Motor neuron (in vitro differentiated cells): ENCODE measurements at regions not wholly inside any gene's neighbourhood (a gene's known extent, or its start where the extent isn't known, plus 50 kb on each side); places are given as distances from the start of the nearest gene placed in this dataset.
A peak's percentile ranks its signal among the peaks of the same experiment; 100 is the strongest.

Experiments
- ATAC-seq, 8 experiments: fragments of 200-7000 bp; cut with Tn5 transposase; replicated peaks in 6 of 8; 2 replicates each; pipeline ENCODE4 v1.8.0; 2021; ENCODE audit warnings: mild to moderate bottlenecking in 8 of 8, moderate library complexity in 8 of 8
- H3K27ac ChIP-seq, 2 donors: fragments of 250-450 bp; sonication (Bioruptor Pico); 2 replicates each; pipeline ENCODE4 v1.9.0; 2021; ENCODE audit warnings: antibody characterized with exemption in 2 of 2, mild to moderate bottlenecking in 2 of 2, moderate library complexity in 1 of 2
- H3K4me1 ChIP-seq, 2 donors: fragments of 250-450 bp; sonication (Bioruptor Pico); replicated peaks in 1 of 2; 2 replicates each; pipeline ENCODE4 v1.6.1; 2021; ENCODE audit warnings: antibody characterized with exemption in 2 of 2, mild to moderate bottlenecking in 2 of 2, moderate library complexity in 1 of 2
- H3K4me3 ChIP-seq, 5 donors: fragments of 250-450 bp; sonication (Bioruptor Pico); 2 replicates each; pipeline ENCODE4 v1.9.0; 2021; ENCODE audit warnings: antibody characterized with exemption in 5 of 5, mild to moderate bottlenecking in 5 of 5, moderate library complexity in 4 of 5
- WGBS, 10 experiments: fragments of 450-650 bp; shearing (Covaris generic); methylation state at CpG; one replicate each; pipeline ENCODE4 v1.0.0; 2022; 5-methylcytosine and 5-hydroxymethylcytosine counted together
- in situ Hi-C, 9 experiments: fragments of 400-800 bp; cut with MboI; loops; one replicate each; pipeline ENCODE4 v1.15.0; 2021; ENCODE audit warnings: low sequenced_read_pairs in 9 of 9, low pct_unique_long_range_greater_than_20kb in 2 of 9; ENCODE audit not compliant: unreplicated experiment in 9 of 9

GRCh38 chr2:239590995-239591915 lies 190.4 kb upstream of the HDAC4 start:
- in situ Hi-C loops, result no loop called here
- Histone ChIP-seq H3K4me1 (peaks cover 14% of the 10 kb centered on the region in 2 donors), H3K4me3 (no peak overlapping the region), H3K27ac (no peak overlapping the region)
- 13 to 100% (median 89%) methylated on average over 1 to 8 of the region's 21 CpGs for WGBS, 10 experiments
- ATAC-seq, result no peak

GRCh38 chr2:239590276-239590675 lies 189.5 kb upstream of the HDAC4 start:
- whole genome bisulfite sequencing, 10 experiments, result 0 to 95% (median 50%) methylated on average over 1 to 5 of the region's 5 CpGs; no CpG with 5 or more reads in 5 of the 10 experiments
- H3K4me3 ChIP-seq, result no peak overlapping the region
- H3K4me1 ChIP-seq, result peaks cover 4 to 7% of the 10 kb centered on the region in 2 donors
- H3K27ac ChIP-seq, result no peak overlapping the region
- in situ Hi-C loops, result no loop called here
- no peak for ATAC-seq

DNA sequence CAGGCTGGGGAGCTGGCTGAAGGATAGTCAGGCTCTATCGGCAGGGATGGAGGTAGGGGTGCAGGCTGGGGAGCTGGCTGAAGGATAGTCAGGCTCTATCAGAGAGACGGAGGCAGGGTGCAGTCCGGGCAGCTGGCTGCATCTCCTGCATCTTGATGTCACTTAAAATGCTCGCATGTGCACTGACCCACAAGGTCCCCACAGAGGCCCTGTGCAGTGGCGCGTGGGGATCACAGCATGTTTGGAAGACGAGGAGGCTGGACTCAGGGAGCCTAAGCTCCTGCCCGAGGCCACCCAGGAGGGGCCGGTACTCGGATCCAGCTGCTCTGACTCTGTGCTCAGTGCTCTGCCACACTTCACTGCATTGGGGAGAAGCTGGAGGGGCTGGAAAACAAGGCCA lies 189.0 kb upstream of the HDAC4 start:
- no peak overlapping the region for H3K27ac ChIP-seq
- 29 to 60% (median 50%) methylated on average over 1 to 4 of the region's 10 CpGs; no CpG with 5 or more reads in 7 of the 10 experiments for WGBS, 10 experiments
- ATAC-seq, result peak in 3 of 8 experiments; percentile 18 to 56 (median 53)
- no peak overlapping the region for H3K4me3 ChIP-seq
- peaks cover 0 to 10% of the 10 kb centered on the region in 2 donors for H3K4me1 ChIP-seq
- in situ Hi-C loops, result no loop called here

GRCh38 chr2:239589270-239589825 lies 188.5 kb upstream of the HDAC4 start:
- Histone ChIP-seq H3K4me3 (no peak overlapping the region), H3K27ac (no peak overlapping the region), H3K4me1 (peaks cover 0 to 11% of the 10 kb centered on the region in 2 donors)
- ATAC-seq, result peak in 1 of 8 experiments; percentile 44
- in situ Hi-C loops, result no loop called here
- 10 to 100% (median 80%) methylated on average over 1 to 5 of the region's 7 CpGs; no CpG with 5 or more reads in 4 of the 10 experiments for WGBS, 10 experiments

- WGBS, 10 experiments, result 10 to 100% (median 80%) methylated on average over 1 to 6 of the region's 13 CpGs; no CpG with 5 or more reads in 3 of the 10 experiments
- Histone ChIP-seq H3K4me3 (no peak overlapping the region), H3K4me1 (peaks cover 0 to 11% of the 10 kb centered on the region in 2 donors), H3K27ac (no peak overlapping the region)
- peak in 2 of 8 experiments; percentile 14 to 49 for ATAC-seq
- in situ Hi-C loops, result no loop called here
Observed at GRCh38 chr2:239588451-239589269, 187.8 kb upstream of the HDAC4 start.

DNA sequence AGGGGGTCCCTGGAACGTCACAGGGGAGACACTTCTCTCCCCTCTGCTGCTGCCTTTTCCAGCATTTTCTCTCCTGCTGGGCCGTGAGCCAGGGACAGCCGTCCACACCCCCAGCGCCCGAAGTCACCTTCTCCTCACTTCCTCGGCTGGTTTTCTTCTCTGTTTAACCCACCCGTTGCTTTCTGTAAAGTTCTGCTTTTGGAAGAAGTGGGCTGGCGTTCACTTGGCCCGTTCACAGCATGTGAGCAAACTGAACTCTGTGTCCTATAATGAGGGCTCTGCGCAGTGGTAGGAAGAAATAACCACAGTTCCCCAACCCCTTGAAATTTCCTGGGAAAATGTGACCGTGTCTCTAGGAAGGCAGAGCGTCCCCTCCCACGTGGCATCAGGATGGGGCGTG lies 187.0 kb upstream of the HDAC4 start:
- H3K4me1 ChIP-seq, result peaks cover 4 to 11% of the 10 kb centered on the region in 2 donors
- no peak overlapping the region for H3K4me3 ChIP-seq
- H3K27ac ChIP-seq, result no peak overlapping the region
- in situ Hi-C loops, result no loop called here
- ATAC-seq, result no peak
- 51 to 100% (median 90%) methylated on average over 1 to 9 of the region's 14 CpGs; no CpG with 5 or more reads in 4 of the 10 experiments for WGBS, 10 experiments

DNA sequence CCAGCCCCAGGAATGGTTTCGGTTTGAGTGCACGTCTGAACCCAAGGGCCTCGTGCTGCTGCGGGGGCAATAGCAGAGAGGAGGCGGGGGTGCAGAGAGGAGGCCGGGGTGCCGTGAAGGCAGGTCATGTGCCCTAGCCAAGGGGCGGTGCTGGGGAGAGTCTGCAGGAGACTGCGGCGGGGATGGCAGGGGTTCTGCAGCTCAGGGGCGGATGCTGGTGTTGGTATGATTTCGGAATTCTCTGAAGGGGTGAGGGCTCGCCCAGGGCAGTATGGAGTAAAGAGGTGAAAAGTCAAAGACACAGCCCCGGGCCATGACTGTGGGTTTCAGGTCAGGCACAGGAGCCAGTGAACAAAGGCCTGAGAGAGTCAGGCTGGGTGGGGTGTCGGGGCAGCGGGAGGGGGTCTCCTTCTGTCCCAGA lies 186.5 kb upstream of the HDAC4 start:
- WGBS, 10 experiments, result no CpG with 5 or more reads among the region's 16 CpGs
- in situ Hi-C loops, result no loop called here
- no peak overlapping the region for H3K4me3 ChIP-seq
- no peak overlapping the region for H3K27ac ChIP-seq
- no peak for ATAC-seq
- peaks cover 6 to 11% of the 10 kb centered on the region in 2 donors for H3K4me1 ChIP-seq

- 20 to 95% (median 80%) methylated on average over 1 to 15 of the region's 22 CpGs; no CpG with 5 or more reads in 3 of the 10 experiments for WGBS, 10 experiments
- Histone ChIP-seq H3K4me1 (peaks cover 10 to 17% of the 10 kb centered on the region in 2 donors), H3K27ac (no peak overlapping the region), H3K4me3 (no peak overlapping the region)
- in situ Hi-C loops, result no loop called here
- peak in 1 of 8 experiments; percentile 48 for ATAC-seq
Observed at GRCh38 chr2:239586651-239587310, 186.0 kb upstream of the HDAC4 start.

- Histone ChIP-seq H3K4me3 (no peak overlapping the region), H3K27ac (no peak overlapping the region), H3K4me1 (peaks cover 10 to 18% of the 10 kb centered on the region in 2 donors)
- ATAC-seq, result peak in 3 of 8 experiments; percentile 42 to 61 (median 48)
- in situ Hi-C loops, result no loop called here
- WGBS, 10 experiments, result 27 to 100% (median 68%) methylated on average over 1 to 7 of the region's 10 CpGs
Observed at GRCh38 chr2:239585422-239585821, 184.6 kb upstream of the HDAC4 start.

GRCh38 chr2:239584986-239585385 lies 184.2 kb upstream of the HDAC4 start:
- Histone ChIP-seq H3K4me1 (peaks cover 10 to 18% of the 10 kb centered on the region in 2 donors), H3K4me3 (no peak overlapping the region), H3K27ac (no peak overlapping the region)
- ATAC-seq, result peak in 1 of 8 experiments; percentile 2
- 0 to 50% methylated on average over 1 of the region's 3 CpGs; no CpG with 5 or more reads in 8 of the 10 experiments for WGBS, 10 experiments
- in situ Hi-C loops, result no loop called here

DNA sequence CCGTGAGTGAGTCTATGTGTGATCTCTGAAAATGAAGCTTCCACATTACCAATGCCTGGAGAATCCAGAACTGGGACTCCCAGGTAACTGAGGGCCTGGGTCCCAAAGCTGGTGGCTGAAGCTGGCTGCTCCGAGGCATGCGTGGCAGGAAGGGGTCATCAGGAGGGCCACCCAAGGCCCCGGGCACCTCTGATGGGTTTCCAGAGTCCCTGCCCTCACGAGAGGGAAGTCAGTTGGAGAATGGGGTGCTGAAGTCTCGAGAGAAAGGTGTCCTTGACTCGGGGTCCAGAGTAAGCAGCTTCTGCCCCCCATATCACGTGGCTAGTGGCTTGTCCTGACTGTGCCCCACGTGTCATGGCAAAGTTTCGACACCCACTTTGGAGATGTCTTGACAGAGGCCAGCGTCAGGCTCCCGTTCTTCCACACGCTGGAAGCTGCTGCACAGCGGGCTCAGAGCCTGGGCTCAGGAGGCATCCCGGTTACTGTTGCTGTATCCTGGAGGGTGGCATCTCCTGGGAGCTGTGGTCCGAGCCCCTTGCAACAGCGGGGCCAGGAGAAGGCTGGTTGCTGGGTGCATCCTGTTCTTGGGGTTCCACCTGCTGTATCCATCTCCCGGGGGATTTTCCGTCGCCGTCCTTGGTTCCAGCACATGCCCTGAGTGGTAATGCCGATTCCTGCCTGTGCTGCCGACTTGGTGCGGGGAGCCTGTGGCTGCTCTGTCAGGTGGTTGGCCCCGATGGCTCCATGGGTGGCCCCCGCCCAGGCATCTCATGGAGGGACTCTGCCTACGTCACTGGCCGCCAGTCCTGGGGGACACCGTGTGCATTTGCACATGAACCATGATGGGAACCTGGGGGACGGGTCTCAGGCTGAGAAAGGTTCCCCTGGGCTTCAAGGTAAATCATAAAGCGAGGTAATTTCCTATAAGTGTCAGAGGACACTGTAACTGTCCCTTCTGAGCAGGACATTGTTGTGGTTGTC lies 183.3 kb upstream of the HDAC4 start:
- WGBS, 10 experiments, result 30 to 100% (median 96%) methylated on average over 1 to 9 of the region's 31 CpGs; no CpG with 5 or more reads in 5 of the 10 experiments
- Histone ChIP-seq H3K4me1 (peaks cover 10 to 18% of the 10 kb centered on the region in 2 donors), H3K27ac (no peak overlapping the region), H3K4me3 (no peak overlapping the region)
- no peak for ATAC-seq
- in situ Hi-C loops, result no loop called here
